ENCODE measurements at regions not wholly inside any gene's neighbourhood (a gene's known extent, or its start where the extent isn't known, plus 50 kb on each side); places are given as distances from the start of the nearest gene placed in this dataset.

DNA sequence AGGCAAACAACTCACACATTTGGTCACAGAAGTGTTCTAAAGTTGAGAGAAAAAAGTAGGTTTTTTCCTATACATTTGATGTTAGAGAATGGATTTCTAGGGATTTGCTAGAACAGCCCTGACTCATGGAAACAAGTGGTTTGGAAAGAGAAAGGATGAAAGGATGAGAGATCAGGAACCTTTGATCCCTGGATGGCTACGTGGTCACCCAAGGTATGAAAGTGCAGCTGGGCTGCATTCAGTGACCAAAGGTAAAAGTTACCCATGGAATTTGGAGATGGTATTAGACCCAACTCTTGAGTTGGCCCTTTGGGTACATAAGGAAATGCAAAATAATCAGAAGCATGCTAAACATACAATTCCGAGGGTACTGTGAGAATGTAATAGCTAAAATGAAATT is 61.3 kb upstream of the SPIN1 start:
- no peaks in the 10 kb centered on the region for H3K9me2 ChIP-seq (replicated peaks; ENCODE audit: control insufficient read depth, low read length)
- no peaks in the 10 kb centered on the region for H3K36me3 ChIP-seq (ENCODE audit: control insufficient read depth, low read length)
- H3K79me2 ChIP-seq (ENCODE audit: control insufficient read depth, low read length) = no peaks in the 10 kb centered on the region
- no peaks in the 10 kb centered on the region for H3K27me3 ChIP-seq (ENCODE audit: control insufficient read depth, low read length)
- no peak overlapping the region for H3K27ac ChIP-seq (ENCODE audit: low read depth, low read length)
- H3K4me2 ChIP-seq (ENCODE audit: low read length) = no peak overlapping the region
- no peak overlapping the region for H3K4me3 ChIP-seq (ENCODE audit: low read length)
- H3F3A ChIP-seq (ENCODE audit: control insufficient read depth, insufficient read depth) = no peaks in the 10 kb centered on the region
- TF ChIP-seq, protein P1, sequence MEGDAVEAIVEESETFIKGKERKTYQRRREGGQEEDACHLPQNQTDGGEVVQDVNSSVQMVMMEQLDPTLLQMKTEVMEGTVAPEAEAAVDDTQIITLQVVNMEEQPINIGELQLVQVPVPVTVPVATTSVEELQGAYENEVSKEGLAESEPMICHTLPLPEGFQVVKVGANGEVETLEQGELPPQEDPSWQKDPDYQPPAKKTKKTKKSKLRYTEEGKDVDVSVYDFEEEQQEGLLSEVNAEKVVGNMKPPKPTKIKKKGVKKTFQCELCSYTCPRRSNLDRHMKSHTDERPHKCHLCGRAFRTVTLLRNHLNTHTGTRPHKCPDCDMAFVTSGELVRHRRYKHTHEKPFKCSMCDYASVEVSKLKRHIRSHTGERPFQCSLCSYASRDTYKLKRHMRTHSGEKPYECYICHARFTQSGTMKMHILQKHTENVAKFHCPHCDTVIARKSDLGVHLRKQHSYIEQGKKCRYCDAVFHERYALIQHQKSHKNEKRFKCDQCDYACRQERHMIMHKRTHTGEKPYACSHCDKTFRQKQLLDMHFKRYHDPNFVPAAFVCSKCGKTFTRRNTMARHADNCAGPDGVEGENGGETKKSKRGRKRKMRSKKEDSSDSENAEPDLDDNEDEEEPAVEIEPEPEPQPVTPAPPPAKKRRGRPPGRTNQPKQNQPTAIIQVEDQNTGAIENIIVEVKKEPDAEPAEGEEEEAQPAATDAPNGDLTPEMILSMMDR (IDR thresholded peaks at IDR 0.05; ENCODE audit: low read depth, low read length, poor library complexity, severe bottlenecking) = no peak
- TF ChIP-seq EZH2phosphoT487 (IDR thresholded peaks at IDR 0.05; ENCODE audit: borderline replicate concordance, low read length) = no peak
- no peaks in the 10 kb centered on the region for H4K20me1 ChIP-seq (ENCODE audit: control insufficient read depth, insufficient read depth, low read depth, low read length)
- peaks cover 33% of the 10 kb centered on the region for H3K4me1 ChIP-seq (ENCODE audit: control insufficient read depth, low read length)
- no peaks in the 10 kb centered on the region for H3K9me3 ChIP-seq (ENCODE audit: control insufficient read depth, insufficient read depth, low read length)

DNA sequence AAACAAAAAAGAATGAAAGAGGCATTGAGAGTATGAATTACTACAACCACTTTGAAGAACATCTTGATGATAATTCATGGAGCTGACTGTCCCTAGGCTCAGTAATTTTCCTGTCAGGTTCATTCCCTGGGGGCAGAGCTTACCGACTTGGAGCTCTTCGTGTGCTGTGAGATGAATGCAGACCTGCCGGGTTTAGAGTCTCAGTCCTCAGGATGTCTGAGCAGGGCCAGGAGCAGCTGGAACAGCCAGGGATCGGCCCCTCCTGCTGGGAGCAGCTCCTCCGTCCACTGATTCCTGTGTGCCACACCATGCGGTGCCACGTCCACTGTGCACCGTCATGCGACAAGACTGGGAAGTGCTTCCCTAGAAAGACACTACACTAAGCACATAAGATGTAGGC is 62.2 kb upstream of the SPIN1 start:
- H3K36me3 ChIP-seq (ENCODE audit: control insufficient read depth, low read length) = no peaks in the 10 kb centered on the region
- TF ChIP-seq, protein P1 (IDR thresholded peaks at IDR 0.05; ENCODE audit: low read depth, low read length, poor library complexity, severe bottlenecking) = no peak
- TF ChIP-seq EZH2phosphoT487 (IDR thresholded peaks at IDR 0.05; ENCODE audit: borderline replicate concordance, low read length) = no peak
- no peaks in the 10 kb centered on the region for H3F3A ChIP-seq (ENCODE audit: control insufficient read depth, insufficient read depth)
- H3K4me3 ChIP-seq (ENCODE audit: low read length) = no peak overlapping the region
- H3K9me2 ChIP-seq (replicated peaks; ENCODE audit: control insufficient read depth, low read length) = no peaks in the 10 kb centered on the region
- H3K9me3 ChIP-seq (ENCODE audit: control insufficient read depth, insufficient read depth, low read length) = no peaks in the 10 kb centered on the region
- no peak overlapping the region for H3K27ac ChIP-seq (ENCODE audit: low read depth, low read length)
- no peaks in the 10 kb centered on the region for H4K20me1 ChIP-seq (ENCODE audit: control insufficient read depth, insufficient read depth, low read depth, low read length)
- no peaks in the 10 kb centered on the region for H3K27me3 ChIP-seq (ENCODE audit: control insufficient read depth, low read length)
- H3K4me1 ChIP-seq (ENCODE audit: control insufficient read depth, low read length) = peaks cover 41% of the 10 kb centered on the region
- H3K79me2 ChIP-seq (ENCODE audit: control insufficient read depth, low read length) = no peaks in the 10 kb centered on the region
- H3K4me2 ChIP-seq (ENCODE audit: low read length) = no peak overlapping the region

DNA sequence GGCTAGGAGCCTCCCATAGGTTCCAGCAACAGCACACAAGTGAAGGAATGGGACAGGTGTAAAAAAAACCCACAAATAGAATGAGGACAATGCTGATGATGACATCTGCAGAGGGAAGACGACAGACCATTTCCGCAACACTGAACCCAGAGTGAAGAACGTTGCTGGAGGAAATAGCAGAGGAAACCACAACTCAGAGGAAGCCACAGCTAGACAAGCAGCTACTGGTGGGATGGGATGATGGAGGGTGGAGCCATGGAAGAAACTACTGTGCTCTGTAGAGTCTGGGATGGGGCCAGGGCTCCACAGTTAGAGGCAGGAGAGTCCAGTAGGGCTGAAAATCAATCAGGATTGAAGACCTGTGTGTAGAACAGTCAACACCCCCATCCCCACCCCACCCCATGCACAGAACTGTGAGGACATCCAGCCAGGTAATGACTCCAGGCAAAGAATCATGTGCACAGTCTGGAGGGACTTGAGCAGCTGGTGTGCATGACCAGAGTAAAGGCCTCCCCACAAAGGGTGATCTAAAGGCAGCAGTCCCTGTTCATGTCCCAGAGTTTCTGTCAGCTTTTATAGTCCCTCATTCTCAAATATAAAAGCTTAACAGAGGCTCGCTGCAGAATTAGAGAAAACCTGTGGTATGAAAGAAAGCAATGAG is 65.2 kb upstream of the SPIN1 start:
- TF ChIP-seq, protein P1 (IDR thresholded peaks at IDR 0.05; ENCODE audit: low read depth, low read length, poor library complexity, severe bottlenecking) = no peak
- Histone ChIP-seq H3K9me2 (replicated peaks; ENCODE audit: control insufficient read depth, low read length) (no peaks in the 10 kb centered on the region), H3K4me1 (ENCODE audit: control insufficient read depth, low read length) (peaks cover 53% of the 10 kb centered on the region), H3K79me2 (ENCODE audit: control insufficient read depth, low read length) (no peaks in the 10 kb centered on the region), H3K9me3 (ENCODE audit: control insufficient read depth, insufficient read depth, low read length) (no peaks in the 10 kb centered on the region), H3K4me2 (ENCODE audit: low read length) (peak overlapping the region; percentile 49), H3F3A (ENCODE audit: control insufficient read depth, insufficient read depth) (no peaks in the 10 kb centered on the region), H4K20me1 (ENCODE audit: control insufficient read depth, insufficient read depth, low read depth, low read length) (no peaks in the 10 kb centered on the region), H3K27me3 (ENCODE audit: control insufficient read depth, low read length) (no peaks in the 10 kb centered on the region), H3K36me3 (ENCODE audit: control insufficient read depth, low read length) (no peaks in the 10 kb centered on the region), H3K4me3 (ENCODE audit: low read length) (peak overlapping the region; percentile 35), H3K27ac (ENCODE audit: low read depth, low read length) (peak overlapping the region; percentile 71)

Data from DOHH2 (cell line).